ENCODE measurements at regions not wholly inside any gene's neighbourhood (a gene's known extent, or its start where the extent isn't known, plus 50 kb on each side); places are given as distances from the start of the nearest gene placed in this dataset.

- DNase-seq (ENCODE audit: low read depth), result no peak
- H3K9me3 ChIP-seq (ENCODE audit: insufficient read depth, low read depth, low read length), result no peaks in the 10 kb centered on the region
- Mint-ChIP-seq H3K36me3 (ENCODE audit: low read depth, unreplicated experiment) (no peaks in the 10 kb centered on the region), H3K27ac (ENCODE audit: unreplicated experiment) (no peak overlapping the region), H3K9me3 (ENCODE audit: unreplicated experiment) (no peaks in the 10 kb centered on the region), H3K27me3 (ENCODE audit: low read depth, unreplicated experiment) (no peaks in the 10 kb centered on the region), H3K4me3 (ENCODE audit: unreplicated experiment) (no peak overlapping the region), H3K4me1 (ENCODE audit: low read depth, unreplicated experiment) (no peaks in the 10 kb centered on the region)
- no peaks in the 10 kb centered on the region for H3K4me1 ChIP-seq (ENCODE audit: insufficient read depth, low read length)
- H3K79me2 ChIP-seq (ENCODE audit: insufficient read depth, low read length), result no peaks in the 10 kb centered on the region
- no peaks in the 10 kb centered on the region for H3K36me3 ChIP-seq (ENCODE audit: insufficient read depth, low read length)
- no peaks in the 10 kb centered on the region for H3K27me3 ChIP-seq (ENCODE audit: insufficient read depth, low read length)
- no peak for FAIRE-seq
- no peak for TF ChIP-seq EZH2 (IDR thresholded peaks at IDR 0.05; ENCODE audit: insufficient read depth, low read length)
- no peak for TF ChIP-seq CTCF (IDR thresholded peaks at IDR 0.05; ENCODE audit: insufficient read depth, low read depth, low read length)
- H2AFZ ChIP-seq (ENCODE audit: low read depth, low read length), result no peak overlapping the region
- no peak overlapping the region for H3K4me2 ChIP-seq (ENCODE audit: low read length)
- H3K4me3 ChIP-seq (ENCODE audit: insufficient read depth, low read depth, low read length), result no peak overlapping the region
- H3K9ac ChIP-seq (ENCODE audit: low read length), result no peak overlapping the region
- H3K27ac ChIP-seq (ENCODE audit: low read depth, low read length), result no peak overlapping the region
- H4K20me1 ChIP-seq (ENCODE audit: insufficient read depth, low read length), result no peaks in the 10 kb centered on the region
Observed at GRCh38 chr1:59179673-59180072, 117.2 kb upstream of the FGGY start.

- no peaks in the 10 kb centered on the region for H3K9me3 Mint-ChIP-seq (ENCODE audit: unreplicated experiment)
- H3K4me2 ChIP-seq (ENCODE audit: low read length), result no peak overlapping the region
- no peaks in the 10 kb centered on the region for H3K4me1 ChIP-seq (ENCODE audit: insufficient read depth, low read length)
- H3K27me3 ChIP-seq (ENCODE audit: insufficient read depth, low read length), result no peaks in the 10 kb centered on the region
- H3K27ac Mint-ChIP-seq (ENCODE audit: unreplicated experiment), result no peak overlapping the region
- no peaks in the 10 kb centered on the region for H3K27me3 Mint-ChIP-seq (ENCODE audit: low read depth, unreplicated experiment)
- no peak overlapping the region for H3K9ac ChIP-seq (ENCODE audit: low read length)
- no peak overlapping the region for H2AFZ ChIP-seq (ENCODE audit: low read depth, low read length)
- H3K27ac ChIP-seq (ENCODE audit: low read depth, low read length), result no peak overlapping the region
- H3K4me3 ChIP-seq (ENCODE audit: insufficient read depth, low read depth, low read length), result no peak overlapping the region
- H3K36me3 ChIP-seq (ENCODE audit: insufficient read depth, low read length), result no peaks in the 10 kb centered on the region
- DNase-seq (ENCODE audit: low read depth) (no peak), FAIRE-seq (no peak)
- H3K36me3 Mint-ChIP-seq (ENCODE audit: low read depth, unreplicated experiment), result no peaks in the 10 kb centered on the region
- TF ChIP-seq EZH2 (IDR thresholded peaks at IDR 0.05; ENCODE audit: insufficient read depth, low read length) (no peak), CTCF (IDR thresholded peaks at IDR 0.05; ENCODE audit: insufficient read depth, low read depth, low read length) (no peak)
- no peaks in the 10 kb centered on the region for H3K79me2 ChIP-seq (ENCODE audit: insufficient read depth, low read length)
- no peaks in the 10 kb centered on the region for H3K9me3 ChIP-seq (ENCODE audit: insufficient read depth, low read depth, low read length)
- H3K4me3 Mint-ChIP-seq (ENCODE audit: unreplicated experiment), result no peak overlapping the region
- no peaks in the 10 kb centered on the region for H4K20me1 ChIP-seq (ENCODE audit: insufficient read depth, low read length)
- no peaks in the 10 kb centered on the region for H3K4me1 Mint-ChIP-seq (ENCODE audit: low read depth, unreplicated experiment)
Observed at GRCh38 chr1:59180735-59181134, 116.2 kb upstream of the FGGY start.

GRCh38 chr1:59183749-59184317 is 113.1 kb upstream of the FGGY start:
- FAIRE-seq, result no peak
- Mint-ChIP-seq H3K27me3 (ENCODE audit: low read depth, unreplicated experiment) (no peaks in the 10 kb centered on the region), H3K36me3 (ENCODE audit: low read depth, unreplicated experiment) (no peaks in the 10 kb centered on the region), H3K4me3 (ENCODE audit: unreplicated experiment) (no peak overlapping the region), H3K9me3 (ENCODE audit: unreplicated experiment) (no peaks in the 10 kb centered on the region), H3K4me1 (ENCODE audit: low read depth, unreplicated experiment) (peaks cover 7% of the 10 kb centered on the region), H3K27ac (ENCODE audit: unreplicated experiment) (no peak overlapping the region)
- Histone ChIP-seq H3K4me1 (ENCODE audit: insufficient read depth, low read length) (no peaks in the 10 kb centered on the region), H4K20me1 (ENCODE audit: insufficient read depth, low read length) (no peaks in the 10 kb centered on the region), H3K4me3 (ENCODE audit: insufficient read depth, low read depth, low read length) (no peak overlapping the region), H3K4me2 (ENCODE audit: low read length) (no peak overlapping the region), H3K79me2 (ENCODE audit: insufficient read depth, low read length) (no peaks in the 10 kb centered on the region), H3K36me3 (ENCODE audit: insufficient read depth, low read length) (no peaks in the 10 kb centered on the region), H3K9me3 (ENCODE audit: insufficient read depth, low read depth, low read length) (no peaks in the 10 kb centered on the region), H2AFZ (ENCODE audit: low read depth, low read length) (no peak overlapping the region), H3K27me3 (ENCODE audit: insufficient read depth, low read length) (no peaks in the 10 kb centered on the region), H3K27ac (ENCODE audit: low read depth, low read length) (no peak overlapping the region), H3K9ac (ENCODE audit: low read length) (no peak overlapping the region)
- no peak for DNase-seq (ENCODE audit: low read depth)
- TF ChIP-seq EZH2 (IDR thresholded peaks at IDR 0.05; ENCODE audit: insufficient read depth, low read length) (no peak), CTCF (IDR thresholded peaks at IDR 0.05; ENCODE audit: insufficient read depth, low read depth, low read length) (no peak)

All from astrocyte (in vitro differentiated cells and primary cell).